ENCODE measurements at regions not wholly inside any gene's neighbourhood (a gene's known extent, or its start where the extent isn't known, plus 50 kb on each side); places are given as distances from the start of the nearest gene placed in this dataset.

DNA sequence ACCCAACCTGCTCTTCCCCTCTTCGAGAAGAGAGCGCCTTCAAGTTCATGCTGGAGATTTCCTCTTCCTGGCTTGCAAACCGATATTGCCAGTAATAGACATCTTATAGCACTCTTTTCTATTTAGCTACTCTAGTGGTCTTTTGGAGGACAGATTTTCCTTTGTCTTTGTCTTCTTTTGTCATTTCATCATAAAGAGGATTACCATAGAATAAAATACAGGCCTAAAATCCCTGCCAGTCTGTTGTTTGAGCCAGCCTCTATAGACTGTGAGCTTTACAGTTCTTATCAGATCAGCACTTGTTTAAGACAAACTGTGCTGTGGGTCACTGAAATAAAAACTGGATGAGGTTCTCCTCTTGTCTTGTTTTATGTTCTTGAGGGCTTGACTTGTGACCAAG lies 802.8 kb downstream of the NR2F1-AS1 start:
- Mint-ChIP-seq H3K27me3 (ENCODE audit: unreplicated experiment) (no peaks in the 10 kb centered on the region), H3K36me3 (ENCODE audit: unreplicated experiment) (no peaks in the 10 kb centered on the region), H3K4me1 (ENCODE audit: low read depth, unreplicated experiment) (peaks cover 20% of the 10 kb centered on the region), H3K27ac (ENCODE audit: unreplicated experiment) (no peak overlapping the region), H3K4me3 (ENCODE audit: unreplicated experiment) (no peak overlapping the region), H3K9me3 (ENCODE audit: unreplicated experiment) (no peaks in the 10 kb centered on the region)
- no peak for DNase-seq
- TF ChIP-seq, protein P1, sequence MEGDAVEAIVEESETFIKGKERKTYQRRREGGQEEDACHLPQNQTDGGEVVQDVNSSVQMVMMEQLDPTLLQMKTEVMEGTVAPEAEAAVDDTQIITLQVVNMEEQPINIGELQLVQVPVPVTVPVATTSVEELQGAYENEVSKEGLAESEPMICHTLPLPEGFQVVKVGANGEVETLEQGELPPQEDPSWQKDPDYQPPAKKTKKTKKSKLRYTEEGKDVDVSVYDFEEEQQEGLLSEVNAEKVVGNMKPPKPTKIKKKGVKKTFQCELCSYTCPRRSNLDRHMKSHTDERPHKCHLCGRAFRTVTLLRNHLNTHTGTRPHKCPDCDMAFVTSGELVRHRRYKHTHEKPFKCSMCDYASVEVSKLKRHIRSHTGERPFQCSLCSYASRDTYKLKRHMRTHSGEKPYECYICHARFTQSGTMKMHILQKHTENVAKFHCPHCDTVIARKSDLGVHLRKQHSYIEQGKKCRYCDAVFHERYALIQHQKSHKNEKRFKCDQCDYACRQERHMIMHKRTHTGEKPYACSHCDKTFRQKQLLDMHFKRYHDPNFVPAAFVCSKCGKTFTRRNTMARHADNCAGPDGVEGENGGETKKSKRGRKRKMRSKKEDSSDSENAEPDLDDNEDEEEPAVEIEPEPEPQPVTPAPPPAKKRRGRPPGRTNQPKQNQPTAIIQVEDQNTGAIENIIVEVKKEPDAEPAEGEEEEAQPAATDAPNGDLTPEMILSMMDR (IDR thresholded peaks at IDR 0.05; ENCODE audit: partially characterized antibody, unreplicated experiment) = no peak

- Mint-ChIP-seq H3K9me3 (ENCODE audit: unreplicated experiment) (no peaks in the 10 kb centered on the region), H3K27ac (ENCODE audit: unreplicated experiment) (no peak overlapping the region), H3K4me3 (ENCODE audit: unreplicated experiment) (no peak overlapping the region), H3K4me1 (ENCODE audit: low read depth, unreplicated experiment) (peaks cover 20% of the 10 kb centered on the region), H3K27me3 (ENCODE audit: unreplicated experiment) (no peaks in the 10 kb centered on the region), H3K36me3 (ENCODE audit: unreplicated experiment) (no peaks in the 10 kb centered on the region)
- DNase-seq = no peak
- TF ChIP-seq, protein P1 (IDR thresholded peaks at IDR 0.05; ENCODE audit: partially characterized antibody, unreplicated experiment) = no peak
These were observed 803.6 kb downstream of the NR2F1-AS1 start for GRCh38 chr5:92777421-92777820.

DNA sequence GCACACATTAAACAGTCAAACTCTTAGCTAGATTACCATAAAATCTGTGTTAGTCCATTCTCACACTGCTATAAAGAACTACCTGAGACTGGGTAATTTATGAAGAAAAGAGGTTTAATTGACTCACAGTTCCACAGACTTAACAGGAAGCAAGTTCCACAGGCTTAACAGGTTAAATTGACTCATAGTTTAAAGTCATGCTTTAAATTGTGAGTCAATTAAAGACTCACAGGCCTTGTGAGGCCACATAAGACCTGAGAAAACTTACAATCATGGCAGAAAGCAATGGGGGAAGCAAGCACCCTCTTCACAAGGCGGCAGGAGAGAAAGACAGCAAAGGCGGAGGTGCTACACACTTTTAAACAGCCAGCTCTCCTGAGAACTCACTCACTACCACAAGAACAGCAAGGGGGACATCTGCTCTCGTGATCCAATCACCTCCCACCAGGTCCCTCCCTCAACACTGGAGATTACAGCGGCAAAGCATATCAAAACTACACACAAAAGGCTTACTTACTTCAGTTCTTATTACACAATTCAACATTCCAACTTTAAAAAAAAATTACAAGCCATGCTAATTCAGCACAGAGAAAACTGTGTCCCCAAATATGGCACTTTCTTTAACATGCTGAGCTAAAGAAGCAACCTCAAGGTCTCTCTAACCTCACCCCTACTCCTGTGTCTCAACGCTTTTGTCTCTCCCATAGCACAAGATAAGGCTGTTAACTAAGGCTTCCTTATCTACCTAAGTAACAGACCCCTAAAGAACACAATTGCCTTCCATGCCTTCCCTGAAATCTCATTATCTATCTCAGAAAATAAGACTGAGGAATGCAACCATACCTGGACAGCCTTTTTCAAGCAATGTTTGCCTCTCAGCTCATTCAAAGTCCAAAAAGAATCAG lies 805.1 kb downstream of the NR2F1-AS1 start:
- no peaks in the 10 kb centered on the region for H3K9me3 Mint-ChIP-seq (ENCODE audit: unreplicated experiment)
- DNase-seq = no peak
- TF ChIP-seq, protein P1 (IDR thresholded peaks at IDR 0.05; ENCODE audit: partially characterized antibody, unreplicated experiment) = no peak
- H3K36me3 Mint-ChIP-seq (ENCODE audit: unreplicated experiment) = no peaks in the 10 kb centered on the region
- peaks cover 20% of the 10 kb centered on the region for H3K4me1 Mint-ChIP-seq (ENCODE audit: low read depth, unreplicated experiment)
- H3K27me3 Mint-ChIP-seq (ENCODE audit: unreplicated experiment) = no peaks in the 10 kb centered on the region
- no peak overlapping the region for H3K4me3 Mint-ChIP-seq (ENCODE audit: unreplicated experiment)
- H3K27ac Mint-ChIP-seq (ENCODE audit: unreplicated experiment) = no peak overlapping the region

- no peaks in the 10 kb centered on the region for H3K36me3 Mint-ChIP-seq (ENCODE audit: unreplicated experiment)
- DNase-seq = no peak
- no peaks in the 10 kb centered on the region for H3K9me3 Mint-ChIP-seq (ENCODE audit: unreplicated experiment)
- no peaks in the 10 kb centered on the region for H3K27me3 Mint-ChIP-seq (ENCODE audit: unreplicated experiment)
- H3K4me1 Mint-ChIP-seq (ENCODE audit: low read depth, unreplicated experiment) = peaks cover 2% of the 10 kb centered on the region
- no peak overlapping the region for H3K27ac Mint-ChIP-seq (ENCODE audit: unreplicated experiment)
- H3K4me3 Mint-ChIP-seq (ENCODE audit: unreplicated experiment) = no peak overlapping the region
- TF ChIP-seq, protein P1 (IDR thresholded peaks at IDR 0.05; ENCODE audit: partially characterized antibody, unreplicated experiment) = no peak
These were observed 811.0 kb downstream of the NR2F1-AS1 start for GRCh38 chr5:92769978-92770377.

DNA sequence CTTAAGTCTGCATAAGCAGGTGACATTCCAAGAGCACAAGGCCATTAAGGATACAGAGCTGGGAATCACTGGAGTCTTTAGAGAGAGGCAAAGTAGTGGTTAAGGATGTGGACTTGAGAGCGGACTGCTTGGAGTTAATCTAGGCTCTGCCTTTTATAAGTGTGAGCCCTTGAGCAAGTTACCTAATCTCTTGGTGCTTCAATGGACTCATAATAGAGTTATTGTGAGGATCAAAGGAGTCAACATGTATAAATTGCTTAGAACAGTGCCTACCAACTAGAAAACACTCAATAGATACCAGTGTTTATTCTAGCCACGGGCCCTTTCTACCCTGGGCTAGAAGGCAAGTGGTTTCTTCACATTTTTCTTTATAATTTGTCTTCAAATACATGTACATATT lies 819.4 kb downstream of the NR2F1-AS1 start:
- no peaks in the 10 kb centered on the region for H3K36me3 Mint-ChIP-seq (ENCODE audit: unreplicated experiment)
- H3K27me3 Mint-ChIP-seq (ENCODE audit: unreplicated experiment) = no peaks in the 10 kb centered on the region
- no peaks in the 10 kb centered on the region for H3K9me3 Mint-ChIP-seq (ENCODE audit: unreplicated experiment)
- no peak overlapping the region for H3K27ac Mint-ChIP-seq (ENCODE audit: unreplicated experiment)
- no peak for DNase-seq
- H3K4me1 Mint-ChIP-seq (ENCODE audit: low read depth, unreplicated experiment) = peaks cover 2% of the 10 kb centered on the region
- no peak overlapping the region for H3K4me3 Mint-ChIP-seq (ENCODE audit: unreplicated experiment)
- TF ChIP-seq, protein P1 (IDR thresholded peaks at IDR 0.05; ENCODE audit: partially characterized antibody, unreplicated experiment) = no peak

All from glutamatergic neuron (in vitro differentiated cells).